ENCODE measurements at regions not wholly inside any gene's neighbourhood (a gene's known extent, or its start where the extent isn't known, plus 50 kb on each side); places are given as distances from the start of the nearest gene placed in this dataset.

GRCh38 chr9:103978396-103978795 lies 115.7 kb upstream of the SMC2 start:
- TF ChIP-seq TAF1 (IDR thresholded peaks at IDR 0.05; ENCODE audit: borderline replicate concordance, low read depth, low read length) (no peak), POLR2A (IDR thresholded peaks at IDR 0.05; ENCODE audit: low read depth, low read length) (no peak)
